ENCODE measurements at regions not wholly inside any gene's neighbourhood (a gene's known extent, or its start where the extent isn't known, plus 50 kb on each side); places are given as distances from the start of the nearest gene placed in this dataset.

GRCh38 chr21:22961258-22961657 is 1963.0 kb downstream of the NCAM2 start:
- TF ChIP-seq CTCF (conservative IDR thresholded peaks at IDR 0.05) = no peak
- no peak for TF ChIP-seq EZH2 (IDR thresholded peaks at IDR 0.05; ENCODE audit: low read depth)
